ENCODE measurements at regions not wholly inside any gene's neighbourhood (a gene's known extent, or its start where the extent isn't known, plus 50 kb on each side); places are given as distances from the start of the nearest gene placed in this dataset.

DNA sequence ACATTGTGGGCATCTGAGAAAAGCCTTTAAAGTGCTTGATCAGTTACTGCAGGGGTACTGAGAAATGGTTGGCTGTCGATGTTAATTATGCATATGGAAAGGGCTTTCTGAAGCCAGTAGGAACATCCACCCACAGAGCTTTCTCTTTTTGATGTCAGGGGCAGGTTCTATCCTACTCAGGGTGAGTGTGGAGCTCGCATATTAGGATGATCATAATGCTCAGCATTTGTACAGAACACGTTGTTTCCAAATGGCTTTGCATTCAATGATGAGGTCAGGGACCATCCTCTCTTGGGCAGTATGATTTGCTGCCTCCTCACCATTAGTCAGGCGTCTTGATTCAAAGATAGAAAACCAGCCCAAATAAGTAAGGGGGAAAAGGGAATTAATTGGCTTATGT, 141.9 kb downstream of the HMHB1 start:
- TF ChIP-seq SPI1 (IDR thresholded peaks at IDR 0.05; ENCODE audit: borderline replicate concordance, insufficient read depth, low read depth, low read length) (no peak), MEF2A (IDR thresholded peaks at IDR 0.05; ENCODE audit: insufficient read depth, low read depth, low read length) (no peak), EP300 (IDR thresholded peaks at IDR 0.05; ENCODE audit: borderline replicate concordance in 1 of 2, control insufficient read depth in 1 of 2, low read depth in 2 of 2, low read length in 2 of 2) (no peak), TCF7 (IDR thresholded peaks at IDR 0.05; ENCODE audit: borderline replicate concordance) (no peak), RAD21 (IDR thresholded peaks at IDR 0.05; ENCODE audit: insufficient read depth, low read depth, low read length) (no peak), RELA (IDR thresholded peaks at IDR 0.05; ENCODE audit: borderline replicate concordance, partially characterized antibody) (no peak), PAX5 (IDR thresholded peaks at IDR 0.05; ENCODE audit: borderline replicate concordance, low read depth, low read length) (no peak), TAF1 (IDR thresholded peaks at IDR 0.05; ENCODE audit: borderline replicate concordance, low read depth, low read length) (no peak)
- TF ChIP-seq, protein P1, sequence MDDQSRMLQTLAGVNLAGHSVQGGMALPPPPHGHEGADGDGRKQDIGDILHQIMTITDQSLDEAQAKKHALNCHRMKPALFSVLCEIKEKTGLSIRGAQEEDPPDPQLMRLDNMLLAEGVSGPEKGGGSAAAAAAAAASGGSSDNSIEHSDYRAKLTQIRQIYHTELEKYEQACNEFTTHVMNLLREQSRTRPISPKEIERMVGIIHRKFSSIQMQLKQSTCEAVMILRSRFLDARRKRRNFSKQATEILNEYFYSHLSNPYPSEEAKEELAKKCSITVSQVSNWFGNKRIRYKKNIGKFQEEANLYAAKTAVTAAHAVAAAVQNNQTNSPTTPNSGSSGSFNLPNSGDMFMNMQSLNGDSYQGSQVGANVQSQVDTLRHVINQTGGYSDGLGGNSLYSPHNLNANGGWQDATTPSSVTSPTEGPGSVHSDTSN (IDR thresholded peaks at IDR 0.05; ENCODE audit: insufficient replicate concordance, low read depth, low read length): no peak
- TF ChIP-seq, protein P2, sequence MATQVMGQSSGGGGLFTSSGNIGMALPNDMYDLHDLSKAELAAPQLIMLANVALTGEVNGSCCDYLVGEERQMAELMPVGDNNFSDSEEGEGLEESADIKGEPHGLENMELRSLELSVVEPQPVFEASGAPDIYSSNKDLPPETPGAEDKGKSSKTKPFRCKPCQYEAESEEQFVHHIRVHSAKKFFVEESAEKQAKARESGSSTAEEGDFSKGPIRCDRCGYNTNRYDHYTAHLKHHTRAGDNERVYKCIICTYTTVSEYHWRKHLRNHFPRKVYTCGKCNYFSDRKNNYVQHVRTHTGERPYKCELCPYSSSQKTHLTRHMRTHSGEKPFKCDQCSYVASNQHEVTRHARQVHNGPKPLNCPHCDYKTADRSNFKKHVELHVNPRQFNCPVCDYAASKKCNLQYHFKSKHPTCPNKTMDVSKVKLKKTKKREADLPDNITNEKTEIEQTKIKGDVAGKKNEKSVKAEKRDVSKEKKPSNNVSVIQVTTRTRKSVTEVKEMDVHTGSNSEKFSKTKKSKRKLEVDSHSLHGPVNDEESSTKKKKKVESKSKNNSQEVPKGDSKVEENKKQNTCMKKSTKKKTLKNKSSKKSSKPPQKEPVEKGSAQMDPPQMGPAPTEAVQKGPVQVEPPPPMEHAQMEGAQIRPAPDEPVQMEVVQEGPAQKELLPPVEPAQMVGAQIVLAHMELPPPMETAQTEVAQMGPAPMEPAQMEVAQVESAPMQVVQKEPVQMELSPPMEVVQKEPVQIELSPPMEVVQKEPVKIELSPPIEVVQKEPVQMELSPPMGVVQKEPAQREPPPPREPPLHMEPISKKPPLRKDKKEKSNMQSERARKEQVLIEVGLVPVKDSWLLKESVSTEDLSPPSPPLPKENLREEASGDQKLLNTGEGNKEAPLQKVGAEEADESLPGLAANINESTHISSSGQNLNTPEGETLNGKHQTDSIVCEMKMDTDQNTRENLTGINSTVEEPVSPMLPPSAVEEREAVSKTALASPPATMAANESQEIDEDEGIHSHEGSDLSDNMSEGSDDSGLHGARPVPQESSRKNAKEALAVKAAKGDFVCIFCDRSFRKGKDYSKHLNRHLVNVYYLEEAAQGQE (IDR thresholded peaks at IDR 0.05; ENCODE audit: low read depth, low read length): no peak
- TF ChIP-seq, protein P3, sequence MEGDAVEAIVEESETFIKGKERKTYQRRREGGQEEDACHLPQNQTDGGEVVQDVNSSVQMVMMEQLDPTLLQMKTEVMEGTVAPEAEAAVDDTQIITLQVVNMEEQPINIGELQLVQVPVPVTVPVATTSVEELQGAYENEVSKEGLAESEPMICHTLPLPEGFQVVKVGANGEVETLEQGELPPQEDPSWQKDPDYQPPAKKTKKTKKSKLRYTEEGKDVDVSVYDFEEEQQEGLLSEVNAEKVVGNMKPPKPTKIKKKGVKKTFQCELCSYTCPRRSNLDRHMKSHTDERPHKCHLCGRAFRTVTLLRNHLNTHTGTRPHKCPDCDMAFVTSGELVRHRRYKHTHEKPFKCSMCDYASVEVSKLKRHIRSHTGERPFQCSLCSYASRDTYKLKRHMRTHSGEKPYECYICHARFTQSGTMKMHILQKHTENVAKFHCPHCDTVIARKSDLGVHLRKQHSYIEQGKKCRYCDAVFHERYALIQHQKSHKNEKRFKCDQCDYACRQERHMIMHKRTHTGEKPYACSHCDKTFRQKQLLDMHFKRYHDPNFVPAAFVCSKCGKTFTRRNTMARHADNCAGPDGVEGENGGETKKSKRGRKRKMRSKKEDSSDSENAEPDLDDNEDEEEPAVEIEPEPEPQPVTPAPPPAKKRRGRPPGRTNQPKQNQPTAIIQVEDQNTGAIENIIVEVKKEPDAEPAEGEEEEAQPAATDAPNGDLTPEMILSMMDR (IDR thresholded peaks at IDR 0.05 in 2 of 3, conservative IDR thresholded peaks at IDR 0.05 in 1 of 3; ENCODE audit: control insufficient read depth in 2 of 3, extremely low read depth in 1 of 3, insufficient read depth in 1 of 3, low read depth in 3 of 3, low read length in 3 of 3): no peak
- TF ChIP-seq, protein P4, sequence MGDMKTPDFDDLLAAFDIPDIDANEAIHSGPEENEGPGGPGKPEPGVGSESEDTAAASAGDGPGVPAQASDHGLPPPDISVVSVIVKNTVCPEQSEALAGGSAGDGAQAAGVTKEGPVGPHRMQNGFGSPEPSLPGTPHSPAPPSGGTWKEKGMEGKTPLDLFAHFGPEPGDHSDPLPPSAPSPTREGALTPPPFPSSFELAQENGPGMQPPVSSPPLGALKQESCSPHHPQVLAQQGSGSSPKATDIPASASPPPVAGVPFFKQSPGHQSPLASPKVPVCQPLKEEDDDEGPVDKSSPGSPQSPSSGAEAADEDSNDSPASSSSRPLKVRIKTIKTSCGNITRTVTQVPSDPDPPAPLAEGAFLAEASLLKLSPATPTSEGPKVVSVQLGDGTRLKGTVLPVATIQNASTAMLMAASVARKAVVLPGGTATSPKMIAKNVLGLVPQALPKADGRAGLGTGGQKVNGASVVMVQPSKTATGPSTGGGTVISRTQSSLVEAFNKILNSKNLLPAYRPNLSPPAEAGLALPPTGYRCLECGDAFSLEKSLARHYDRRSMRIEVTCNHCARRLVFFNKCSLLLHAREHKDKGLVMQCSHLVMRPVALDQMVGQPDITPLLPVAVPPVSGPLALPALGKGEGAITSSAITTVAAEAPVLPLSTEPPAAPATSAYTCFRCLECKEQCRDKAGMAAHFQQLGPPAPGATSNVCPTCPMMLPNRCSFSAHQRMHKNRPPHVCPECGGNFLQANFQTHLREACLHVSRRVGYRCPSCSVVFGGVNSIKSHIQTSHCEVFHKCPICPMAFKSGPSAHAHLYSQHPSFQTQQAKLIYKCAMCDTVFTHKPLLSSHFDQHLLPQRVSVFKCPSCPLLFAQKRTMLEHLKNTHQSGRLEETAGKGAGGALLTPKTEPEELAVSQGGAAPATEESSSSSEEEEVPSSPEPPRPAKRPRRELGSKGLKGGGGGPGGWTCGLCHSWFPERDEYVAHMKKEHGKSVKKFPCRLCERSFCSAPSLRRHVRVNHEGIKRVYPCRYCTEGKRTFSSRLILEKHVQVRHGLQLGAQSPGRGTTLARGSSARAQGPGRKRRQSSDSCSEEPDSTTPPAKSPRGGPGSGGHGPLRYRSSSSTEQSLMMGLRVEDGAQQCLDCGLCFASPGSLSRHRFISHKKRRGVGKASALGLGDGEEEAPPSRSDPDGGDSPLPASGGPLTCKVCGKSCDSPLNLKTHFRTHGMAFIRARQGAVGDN (IDR thresholded peaks at IDR 0.05): no peak

Measured in GM12878 (cell line).